OCI-LY1 (cell line): ENCODE measurements at regions not wholly inside any gene's neighbourhood (a gene's known extent, or its start where the extent isn't known, plus 50 kb on each side); places are given as distances from the start of the nearest gene placed in this dataset.

Source experiments
- H2AFZ ChIP-seq: fragments of 200-600 bp; sonication (generic), shearing (Covaris generic); 2 replicates; pipeline ENCODE4 v1.6.0; 2014; ENCODE audit warnings: antibody characterized with exemption, mild to moderate bottlenecking, low read length
- H3F3A ChIP-seq: fragments of 200-600 bp; sonication (generic), shearing (Covaris generic); 2 replicates; pipeline ENCODE4 v1.6.0; 2014; ENCODE audit warnings: mild to moderate bottlenecking, antibody characterized with exemption, low read length, moderate library complexity; ENCODE audit not compliant: insufficient read depth
- H3K27ac ChIP-seq: fragments of 200-600 bp; sonication (generic); 2 replicates; pipeline ENCODE4 v1.5.1; 2014; ENCODE audit warnings: low read length, mixed run types, mild to moderate bottlenecking, low read depth; ENCODE audit not compliant: poor library complexity, severe bottlenecking
- H3K27me3 ChIP-seq: fragments of 200-600 bp; sonication (generic); 2 replicates; pipeline ENCODE4 v1.6.0; 2014; ENCODE audit warnings: antibody characterized with exemption, mild to moderate bottlenecking, low read length, moderate library complexity; ENCODE audit not compliant: insufficient read depth
- H3K36me3 ChIP-seq: fragments of 200-600 bp; sonication (generic); 2 replicates; pipeline ENCODE4 v1.6.1; 2014; ENCODE audit warnings: mild to moderate bottlenecking, antibody characterized with exemption, low read length, moderate library complexity, mixed read lengths; ENCODE audit not compliant: insufficient read depth
- H3K4me1 ChIP-seq: fragments of 200-600 bp; sonication (generic); 2 replicates; pipeline ENCODE4 v1.5.1; 2014; ENCODE audit warnings: mild to moderate bottlenecking, low read length, moderate library complexity; ENCODE audit not compliant: insufficient read depth, severe bottlenecking
- H3K4me2 ChIP-seq: fragments of 200-600 bp; sonication (generic), shearing (Covaris generic); 2 replicates; pipeline ENCODE4 v1.6.1; 2014; ENCODE audit warnings: low read length
- H3K4me3 ChIP-seq: fragments of 200-600 bp; sonication (generic); 2 replicates; pipeline ENCODE4 v1.5.1; 2014; ENCODE audit warnings: low read length, low read depth, mild to moderate bottlenecking, mixed read lengths; ENCODE audit not compliant: poor library complexity, severe bottlenecking
- H3K79me2 ChIP-seq: fragments of 200-600 bp; shearing (Covaris generic); 2 replicates; pipeline ENCODE4 v1.6.1; 2016; ENCODE audit warnings: mixed run types, low read length, mixed read lengths; ENCODE audit not compliant: insufficient read depth
- H3K9ac ChIP-seq: fragments of 200-600 bp; sonication (generic), shearing (Covaris generic); 2 replicates; pipeline ENCODE4 v1.6.1; 2014; ENCODE audit warnings: mild to moderate bottlenecking, low read length, mixed read lengths
- H3K9me2 ChIP-seq: fragments of 200-600 bp; sonication (generic), shearing (Covaris generic); 2 replicates; pipeline ENCODE4 v1.6.1; 2014; ENCODE audit warnings: low read depth, mild to moderate bottlenecking, low read length, mixed read lengths
- H3K9me3 ChIP-seq: fragments of 200-600 bp; shearing (Covaris generic); 2 replicates; pipeline ENCODE4 v1.6.1; 2014; ENCODE audit warnings: low read length, mixed read lengths
- H4K20me1 ChIP-seq: fragments of 200-600 bp; sonication (generic), shearing (Covaris generic); 2 replicates; pipeline ENCODE4 v1.6.0; 2016; ENCODE audit warnings: mild to moderate bottlenecking, low read length; ENCODE audit not compliant: insufficient read depth
- EZH2 ChIP-seq: fragments of 200-600 bp; sonication (generic), shearing (Covaris generic); IDR thresholded peaks from 2 replicates; pipeline ENCODE4 v1.8.0; 2017; ENCODE audit warnings: borderline replicate concordance, mixed run types, mild to moderate bottlenecking, antibody characterized with exemption, low read length, moderate library complexity, mixed read lengths
- TF ChIP-seq, protein P1 (sequence below): fragments of 200-600 bp; sonication (generic), shearing (Covaris generic); IDR thresholded peaks from 2 replicates; pipeline ENCODE4 v1.5.1; 2017; ENCODE audit warnings: mild to moderate bottlenecking, antibody characterized with exemption, low read length, moderate library complexity, mixed read lengths

DNA sequence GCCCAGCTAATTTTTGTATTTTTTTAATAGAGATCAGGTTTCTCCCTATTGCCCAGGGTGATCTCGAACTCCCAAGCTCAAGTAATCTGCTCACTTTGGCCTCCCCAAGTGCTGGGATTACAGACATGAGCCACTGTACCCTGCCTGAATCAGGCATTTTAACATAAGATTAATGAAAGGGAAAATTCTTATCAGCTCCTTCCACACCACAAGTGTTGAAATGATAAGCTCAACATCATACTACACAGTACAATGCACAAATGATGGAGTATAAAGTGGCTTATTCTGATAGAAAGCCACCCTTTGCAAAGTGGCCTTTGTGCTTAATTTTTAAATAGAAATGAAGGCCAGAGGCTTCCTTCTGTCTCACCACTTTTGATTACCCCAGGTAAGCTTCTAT lies 71.3 kb upstream of the MCHR2 start:
- H3K4me2 ChIP-seq = no peak overlapping the region
- no peaks in the 10 kb centered on the region for H3K27me3 ChIP-seq
- H3K4me1 ChIP-seq = no peaks in the 10 kb centered on the region
- no peaks in the 10 kb centered on the region for H3K79me2 ChIP-seq
- no peaks in the 10 kb centered on the region for H3F3A ChIP-seq
- TF ChIP-seq EZH2 = no peak
- TF ChIP-seq, protein P1, sequence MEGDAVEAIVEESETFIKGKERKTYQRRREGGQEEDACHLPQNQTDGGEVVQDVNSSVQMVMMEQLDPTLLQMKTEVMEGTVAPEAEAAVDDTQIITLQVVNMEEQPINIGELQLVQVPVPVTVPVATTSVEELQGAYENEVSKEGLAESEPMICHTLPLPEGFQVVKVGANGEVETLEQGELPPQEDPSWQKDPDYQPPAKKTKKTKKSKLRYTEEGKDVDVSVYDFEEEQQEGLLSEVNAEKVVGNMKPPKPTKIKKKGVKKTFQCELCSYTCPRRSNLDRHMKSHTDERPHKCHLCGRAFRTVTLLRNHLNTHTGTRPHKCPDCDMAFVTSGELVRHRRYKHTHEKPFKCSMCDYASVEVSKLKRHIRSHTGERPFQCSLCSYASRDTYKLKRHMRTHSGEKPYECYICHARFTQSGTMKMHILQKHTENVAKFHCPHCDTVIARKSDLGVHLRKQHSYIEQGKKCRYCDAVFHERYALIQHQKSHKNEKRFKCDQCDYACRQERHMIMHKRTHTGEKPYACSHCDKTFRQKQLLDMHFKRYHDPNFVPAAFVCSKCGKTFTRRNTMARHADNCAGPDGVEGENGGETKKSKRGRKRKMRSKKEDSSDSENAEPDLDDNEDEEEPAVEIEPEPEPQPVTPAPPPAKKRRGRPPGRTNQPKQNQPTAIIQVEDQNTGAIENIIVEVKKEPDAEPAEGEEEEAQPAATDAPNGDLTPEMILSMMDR = no peak
- no peaks in the 10 kb centered on the region for H3K9me2 ChIP-seq
- no peak overlapping the region for H3K27ac ChIP-seq
- H2AFZ ChIP-seq = no peak overlapping the region
- no peak overlapping the region for H3K4me3 ChIP-seq
- no peak overlapping the region for H3K9ac ChIP-seq
- H3K36me3 ChIP-seq = no peaks in the 10 kb centered on the region
- H3K9me3 ChIP-seq = no peaks in the 10 kb centered on the region; the same call in 1 of the 2 replicates
- H4K20me1 ChIP-seq = no peaks in the 10 kb centered on the region

DNA sequence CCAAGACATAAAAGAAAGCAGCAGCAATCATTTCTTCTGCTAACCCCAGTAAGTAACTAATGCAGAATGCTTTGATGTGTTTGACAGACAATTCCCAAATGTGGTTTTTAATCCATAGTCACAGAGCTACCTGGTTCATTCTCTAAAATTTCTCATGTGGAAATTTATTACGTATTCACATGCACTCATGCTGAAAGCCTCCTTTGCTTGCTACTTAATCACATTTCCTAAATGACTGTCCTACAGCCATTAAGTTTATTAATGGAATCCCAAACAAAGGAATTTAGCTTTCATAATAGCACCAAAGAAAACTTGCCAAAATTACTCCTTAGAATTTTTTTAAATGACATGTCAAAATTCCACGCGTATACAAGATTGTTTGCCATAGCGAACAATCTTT lies 68.6 kb upstream of the MCHR2 start:
- no peaks in the 10 kb centered on the region for H3K27me3 ChIP-seq
- no peaks in the 10 kb centered on the region for H3K4me1 ChIP-seq
- no peak for TF ChIP-seq EZH2
- TF ChIP-seq, protein P1 = no peak
- H3K36me3 ChIP-seq = no peaks in the 10 kb centered on the region
- H2AFZ ChIP-seq = no peak overlapping the region
- no peaks in the 10 kb centered on the region for H4K20me1 ChIP-seq
- H3K4me2 ChIP-seq = no peak overlapping the region
- H3K9ac ChIP-seq = no peak overlapping the region
- H3K79me2 ChIP-seq = no peaks in the 10 kb centered on the region
- H3K4me3 ChIP-seq = no peak overlapping the region
- H3F3A ChIP-seq = no peaks in the 10 kb centered on the region
- H3K27ac ChIP-seq = no peak overlapping the region
- no peaks in the 10 kb centered on the region for H3K9me3 ChIP-seq
- no peaks in the 10 kb centered on the region for H3K9me2 ChIP-seq

DNA sequence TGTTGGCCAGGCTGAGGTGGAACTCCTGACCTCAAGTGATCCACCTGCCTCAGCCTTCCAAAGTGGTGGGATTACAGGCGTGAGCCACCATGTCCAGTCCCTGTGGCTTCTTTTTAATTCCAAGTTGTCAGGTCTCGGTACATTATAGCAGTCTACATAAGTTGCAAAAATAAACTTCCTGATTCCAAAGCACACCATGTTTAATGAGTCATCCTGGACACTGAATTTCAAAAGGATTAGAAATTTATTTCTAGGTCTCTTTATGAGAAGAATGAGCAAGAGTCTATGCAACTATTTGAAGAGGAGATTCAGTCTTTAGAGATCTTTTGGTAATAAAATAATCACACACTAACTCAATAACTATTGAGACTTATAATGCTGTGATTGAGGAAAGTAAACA lies 63.9 kb upstream of the MCHR2 start:
- no peaks in the 10 kb centered on the region for H4K20me1 ChIP-seq
- H3K27ac ChIP-seq = no peak overlapping the region
- H3K36me3 ChIP-seq = no peaks in the 10 kb centered on the region
- H3K4me3 ChIP-seq = no peak overlapping the region
- no peaks in the 10 kb centered on the region for H3K4me1 ChIP-seq
- TF ChIP-seq, protein P1 = no peak
- no peak for TF ChIP-seq EZH2
- H3K79me2 ChIP-seq = no peaks in the 10 kb centered on the region
- H3K9me2 ChIP-seq = no peaks in the 10 kb centered on the region
- H3K4me2 ChIP-seq = no peak overlapping the region
- no peak overlapping the region for H3K9ac ChIP-seq
- H3K27me3 ChIP-seq = no peaks in the 10 kb centered on the region; the same call in 1 of the 2 replicates
- no peaks in the 10 kb centered on the region for H3K9me3 ChIP-seq
- no peak overlapping the region for H2AFZ ChIP-seq
- H3F3A ChIP-seq = no peaks in the 10 kb centered on the region
